ENCODE measurements at regions not wholly inside any gene's neighbourhood (a gene's known extent, or its start where the extent isn't known, plus 50 kb on each side); places are given as distances from the start of the nearest gene placed in this dataset.
"Not testable (repeated sequence)": the region's sequence is repeated elsewhere in the genome, so short reads cannot be mapped to it uniquely, and the experiment has no call there.

DNA sequence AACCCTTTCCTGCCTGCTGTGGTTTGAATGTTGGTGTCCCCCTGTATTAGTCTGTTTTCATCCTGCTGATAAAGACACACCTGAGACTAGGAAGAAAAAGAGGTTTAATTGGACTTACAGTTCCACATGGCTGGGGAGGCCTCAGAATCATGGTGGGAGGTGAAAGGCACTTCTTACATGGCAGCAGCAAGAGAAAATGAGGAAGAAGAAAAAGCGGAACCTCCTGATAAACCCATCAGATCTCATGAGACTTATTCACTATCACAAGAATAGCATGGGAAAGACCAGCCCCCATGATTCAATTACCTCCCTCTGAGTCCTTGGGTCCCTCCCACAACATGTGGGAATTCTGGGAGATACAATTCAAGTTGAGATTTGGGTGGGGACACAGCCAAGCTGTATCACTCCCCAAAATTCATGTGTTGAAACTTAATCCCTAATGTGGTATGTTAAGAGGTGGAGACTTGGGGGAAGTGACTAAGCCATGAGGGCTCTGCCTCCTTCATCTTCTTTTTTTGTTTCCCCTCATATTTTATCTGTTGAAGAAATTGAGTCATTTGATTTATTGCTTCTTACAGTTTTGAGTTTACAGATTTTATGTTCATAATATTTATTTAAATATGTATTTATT lies 64.9 kb upstream of the SYNCRIP start:
- not testable (repeated sequence) for DNase-seq

DNA sequence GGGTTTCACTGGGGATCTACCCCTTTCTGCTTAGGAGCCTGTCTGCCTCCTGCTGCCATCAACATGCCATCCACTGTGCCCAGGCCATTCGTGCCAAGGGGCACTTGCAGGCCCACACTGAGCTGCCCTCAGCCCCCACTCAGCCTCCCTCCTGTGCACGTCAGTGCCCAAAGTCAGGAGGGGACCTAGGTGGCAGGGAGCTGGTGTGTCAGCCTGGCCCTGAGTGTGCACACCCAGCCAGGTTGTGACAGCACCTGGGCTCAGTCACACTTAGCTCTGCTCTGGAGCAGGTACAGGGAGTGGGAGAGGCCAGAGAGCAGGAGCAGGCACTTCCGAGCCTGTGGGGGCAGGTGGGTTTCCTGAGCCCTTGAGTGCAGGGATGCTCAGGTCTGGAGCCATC lies 63.6 kb upstream of the SYNCRIP start:
- no peak for DNase-seq

DNA sequence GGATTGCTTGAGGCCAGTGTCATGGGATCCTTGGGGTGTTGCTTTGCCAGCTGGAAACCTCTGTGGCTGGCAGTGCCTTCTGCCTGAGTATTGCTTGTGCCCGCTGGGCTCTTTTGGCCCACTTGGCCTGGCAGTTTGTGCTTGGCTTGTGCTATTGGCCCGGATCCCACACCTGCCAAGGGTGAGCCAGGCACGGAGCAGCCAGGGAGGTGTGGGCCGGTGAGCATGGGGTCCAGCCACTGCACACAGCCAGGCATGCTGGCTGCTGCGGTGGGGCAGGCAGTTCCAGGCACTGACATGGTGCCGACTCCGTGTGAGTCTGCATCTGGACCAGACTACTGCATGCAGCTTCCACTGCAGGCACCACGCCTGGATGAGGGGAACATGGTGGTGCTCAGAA lies 62.5 kb upstream of the SYNCRIP start:
- DNase-seq: no peak

DNA sequence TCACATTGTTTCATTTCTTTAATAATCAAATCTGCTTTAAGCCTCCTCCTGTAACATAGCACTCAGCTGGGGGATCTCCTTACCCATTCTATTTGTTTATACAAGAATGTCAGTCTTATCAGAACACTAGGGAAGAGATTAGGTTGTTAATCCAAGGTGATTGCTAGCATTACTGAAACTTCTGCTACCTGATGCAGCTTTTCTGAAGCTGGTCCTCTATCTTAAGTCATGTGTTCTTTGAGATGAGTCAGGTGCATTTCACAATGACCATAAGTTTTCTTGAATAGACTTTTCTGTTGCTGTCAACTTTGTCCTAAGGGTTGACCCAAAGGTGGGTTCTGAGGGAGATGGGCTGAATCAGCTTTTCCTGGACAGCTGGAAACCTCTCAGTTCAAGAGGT lies 60.7 kb upstream of the SYNCRIP start:
- DNase-seq: no peak
